GM12878 (cell line): ENCODE measurements at regions not wholly inside any gene's neighbourhood (a gene's known extent, or its start where the extent isn't known, plus 50 kb on each side); places are given as distances from the start of the nearest gene placed in this dataset.

ENCODE experiments used
- ATAC-seq: fragments of 200-7000 bp; cut with Tn5 transposase; 3 replicates; pipeline ENCODE4 v1.9.1; 2020; ENCODE audit warnings: mild to moderate bottlenecking, moderate library complexity
- BruUV-seq: library from RNA; stranded (reverse); fragments of 400-500 nt; replicated peaks from 2 replicates; lab custom pipeline; 2021; lab: Mats Ljungman, UMichigan
- CTCF ChIA-PET: fragments of 300-600 bp; sonication (Branson Sonifier 250); formaldehyde crosslinking; extraction: SDS; loops from one replicate; lab custom pipeline; 2021; ENCODE audit warnings: inconsistent platforms; lab: Yijun Ruan, JAX
- POLR2A ChIA-PET: fragments of 350-600 bp; formaldehyde crosslinking; extraction: SDS; loops from one replicate; lab custom pipeline; 2021; ENCODE audit warnings: inconsistent platforms; lab: Charles Lee
- RAD21 ChIA-PET: fragments of 300-600 bp; sonication (Branson Sonifier 250); formaldehyde crosslinking; loops from one replicate; lab custom pipeline; 2023; ENCODE audit warnings: antibody characterized with exemption; ENCODE audit not compliant: unreplicated experiment; lab: Charles Lee
- SMC1A ChIA-PET: fragments of 300-600 bp; sonication (Branson Sonifier 250); formaldehyde crosslinking; loops from one replicate; lab custom pipeline; 2023; ENCODE audit not compliant: unreplicated experiment, uncharacterized antibody; lab: Charles Lee
- DNase-seq: peaks from one replicate; pipeline ENCODE4 v3.0.0-alpha.2; 2011; ENCODE audit warnings: low read depth, low spot score
- FAIRE-seq: peaks from 3 replicates; lab custom pipeline; 2011; peaks lifted over from hg19 to GRCh38; lab: Jason Lieb, UNC
- H2AFZ ChIP-seq: 2 replicates; pipeline ENCODE4 v1.6.0; 2011; ENCODE audit warnings: low read depth, low read length, control low read depth; ENCODE audit not compliant: control insufficient read depth
- H3K27ac ChIP-seq: 2 replicates; pipeline ENCODE4 v1.5.1; 2011; ENCODE audit warnings: control low read depth; ENCODE audit not compliant: control insufficient read depth, insufficient read depth
- H3K27me3 ChIP-seq, 2 experiments: replicated peaks in 1 of 2; 2 replicates each; pipeline versions ENCODE4 v1.6.0 to v1.6.1; 2011; ENCODE audit warnings: low read length in 1 of 2; ENCODE audit not compliant: control insufficient read depth in 2 of 2, insufficient read depth in 2 of 2
- H3K36me3 ChIP-seq, 2 experiments: 2 replicates each; pipeline ENCODE4 v1.5.1; 2011; ENCODE audit warnings: low read length in 1 of 2; ENCODE audit not compliant: control insufficient read depth in 2 of 2, insufficient read depth in 2 of 2
- H3K4me1 ChIP-seq: 2 replicates; pipeline ENCODE4 v1.6.1; 2011; ENCODE audit warnings: mild to moderate bottlenecking, low read length, moderate library complexity, mixed read lengths; ENCODE audit not compliant: control insufficient read depth, insufficient read depth
- H3K4me2 ChIP-seq: 2 replicates; pipeline ENCODE4 v1.6.0; 2011; ENCODE audit warnings: control low read depth; ENCODE audit not compliant: control insufficient read depth, insufficient read depth
- H3K4me3 ChIP-seq: fragments of 200-600 bp; sonication (generic); 2 replicates; pipeline ENCODE4 v1.5.1; 2016
- H3K79me2 ChIP-seq: 2 replicates; pipeline ENCODE4 v1.6.0; 2011; ENCODE audit warnings: low read length; ENCODE audit not compliant: control insufficient read depth, insufficient read depth
- H3K9ac ChIP-seq: 2 replicates; pipeline ENCODE4 v1.8.0; 2011; ENCODE audit warnings: low read length, control low read depth, mixed read lengths; ENCODE audit not compliant: control insufficient read depth, insufficient read depth
- H3K9me3 ChIP-seq: replicated peaks from 3 replicates; pipeline ENCODE4 v1.5.1; 2011; ENCODE audit warnings: mild to moderate bottlenecking, low read length; ENCODE audit not compliant: control insufficient read depth, insufficient read depth
- H4K20me1 ChIP-seq: 2 replicates; pipeline ENCODE4 v1.6.0; 2011; ENCODE audit not compliant: control insufficient read depth, insufficient read depth
- MEF2B ChIP-seq: fragments of 450-650 bp; IDR thresholded peaks from 2 replicates; pipeline ENCODE4 v1.6.1; 2018; ENCODE audit warnings: mild to moderate bottlenecking, moderate library complexity; ENCODE audit not compliant: partially characterized antibody, poor library complexity, severe bottlenecking
- MTA2 ChIP-seq: fragments of 450-650 bp; IDR thresholded peaks from 2 replicates; pipeline ENCODE4 v1.6.1; 2016; ENCODE audit warnings: low read depth, mild to moderate bottlenecking, moderate library complexity
- POLR2AphosphoS2 ChIP-seq: IDR thresholded peaks from 2 replicates; pipeline ENCODE4 v1.6.1; 2011; ENCODE audit warnings: low read depth, mild to moderate bottlenecking, low read length, improper control_type of control experiment, moderate library complexity
- SP1 ChIP-seq: IDR thresholded peaks from one replicate; pipeline ENCODE4 v1.6.1; 2011; ENCODE audit warnings: low read depth, low read length
- SRF ChIP-seq, 2 experiments: IDR thresholded peaks; 2 replicates each; pipeline ENCODE4 v1.6.1; 2011; ENCODE audit warnings: low read depth in 2 of 2, low read length in 2 of 2, mild to moderate bottlenecking in 1 of 2, moderate library complexity in 1 of 2
- WGBS: methylation state at CpG from one replicate; pipeline ENCODE4 v1.1.6; 2016; ENCODE audit warnings: low lambda C conversion rate; ENCODE audit not compliant: insufficient replicate concordance, insufficient coverage; ENCODE audit errors: missing lambda C conversion rate; 5-methylcytosine and 5-hydroxymethylcytosine counted together
- in situ Hi-C: fragments of 300-500 bp; cut with MboI; formaldehyde crosslinking; loops from 9 replicates; pipeline ENCODE4 v1.14.3; 2018; ENCODE audit warnings: mixed read lengths
- intact Hi-C: fragments of 100-400 bp; cut with micrococcal nuclease; formaldehyde crosslinking; loops from one replicate; pipeline ENCODE4 v1.14.2; 2022; ENCODE audit not compliant: unreplicated experiment
- TF ChIP-seq, protein P1 (sequence below): fragments of 450-650 bp; IDR thresholded peaks from 2 replicates; pipeline ENCODE4 v1.6.1; 2017; ENCODE audit warnings: borderline replicate concordance
- TF ChIP-seq, protein P2 (sequence below): fragments of 450-650 bp; IDR thresholded peaks from 2 replicates; pipeline ENCODE4 v1.6.1; 2016; ENCODE audit warnings: mild to moderate bottlenecking

DNA sequence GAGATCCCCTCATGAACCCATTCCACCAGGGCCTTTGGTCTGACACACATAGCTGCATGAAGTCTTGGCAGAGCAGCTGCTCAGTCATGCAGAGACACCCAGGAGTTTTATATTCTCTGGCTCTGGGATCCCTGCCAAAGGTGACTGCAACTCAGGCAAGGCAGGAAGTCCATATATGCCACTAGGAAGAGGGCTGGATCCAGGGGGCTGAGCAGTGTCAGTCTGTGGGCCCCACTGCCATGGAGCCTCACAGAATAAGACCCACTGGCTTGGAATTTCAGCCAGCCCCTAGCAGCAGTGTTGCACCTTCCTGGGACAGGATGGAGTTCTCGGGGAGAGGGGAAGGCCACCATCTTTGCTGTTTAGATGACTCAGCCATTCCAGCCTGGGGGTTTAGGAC is 199.7 kb downstream of the TBX15 start:
- H3K4me1 ChIP-seq, result no peaks in the 10 kb centered on the region
- WGBS, result 0% methylated on average over 1 of the region's 1 CpG
- no peak overlapping the region for H3K27ac ChIP-seq
- in situ Hi-C loops (no loop called here), intact Hi-C loops (no loop called here)
- H3K79me2 ChIP-seq, result no peaks in the 10 kb centered on the region
- no peaks in the 10 kb centered on the region for H3K36me3 ChIP-seq
- H3K4me2 ChIP-seq, result no peak overlapping the region
- no TSS peak for BruUV-seq
- DNase-seq, result no peak
- ChIA-PET SMC1A (interaction anchor here (0.7 to 1.3 kb wide), 3 partner anchors 9 to 211 kb away, joined by 3 read pairs; no protein-coding TSS in a partner anchor), CTCF (interaction anchor here (1.1 kb wide), 1 partner anchor 54 kb away, joined by 3 read pairs; no protein-coding TSS in a partner anchor), RAD21 (no interaction called here), POLR2A (no interaction called here)
- no peak for ATAC-seq
- H3K9ac ChIP-seq, result no peak overlapping the region
- H3K4me3 ChIP-seq, result no peak overlapping the region
- FAIRE-seq, result no peak
- H2AFZ ChIP-seq, result no peak overlapping the region
- no peaks in the 10 kb centered on the region; the same call in 2 of the 3 replicates for H3K9me3 ChIP-seq
- no peaks in the 10 kb centered on the region for H3K27me3 ChIP-seq
- peak in 1 of 2 experiments; percentile 41; a peak in 1 of 4 replicates for TF ChIP-seq SRF (IDR thresholded peaks at IDR 0.05; ENCODE audit: low read depth in 2 of 2, low read length in 2 of 2)
- TF ChIP-seq, protein P1, sequence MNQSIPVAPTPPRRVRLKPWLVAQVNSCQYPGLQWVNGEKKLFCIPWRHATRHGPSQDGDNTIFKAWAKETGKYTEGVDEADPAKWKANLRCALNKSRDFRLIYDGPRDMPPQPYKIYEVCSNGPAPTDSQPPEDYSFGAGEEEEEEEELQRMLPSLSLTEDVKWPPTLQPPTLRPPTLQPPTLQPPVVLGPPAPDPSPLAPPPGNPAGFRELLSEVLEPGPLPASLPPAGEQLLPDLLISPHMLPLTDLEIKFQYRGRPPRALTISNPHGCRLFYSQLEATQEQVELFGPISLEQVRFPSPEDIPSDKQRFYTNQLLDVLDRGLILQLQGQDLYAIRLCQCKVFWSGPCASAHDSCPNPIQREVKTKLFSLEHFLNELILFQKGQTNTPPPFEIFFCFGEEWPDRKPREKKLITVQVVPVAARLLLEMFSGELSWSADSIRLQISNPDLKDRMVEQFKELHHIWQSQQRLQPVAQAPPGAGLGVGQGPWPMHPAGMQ, result no peak
- no peaks in the 10 kb centered on the region for H4K20me1 ChIP-seq

DNA sequence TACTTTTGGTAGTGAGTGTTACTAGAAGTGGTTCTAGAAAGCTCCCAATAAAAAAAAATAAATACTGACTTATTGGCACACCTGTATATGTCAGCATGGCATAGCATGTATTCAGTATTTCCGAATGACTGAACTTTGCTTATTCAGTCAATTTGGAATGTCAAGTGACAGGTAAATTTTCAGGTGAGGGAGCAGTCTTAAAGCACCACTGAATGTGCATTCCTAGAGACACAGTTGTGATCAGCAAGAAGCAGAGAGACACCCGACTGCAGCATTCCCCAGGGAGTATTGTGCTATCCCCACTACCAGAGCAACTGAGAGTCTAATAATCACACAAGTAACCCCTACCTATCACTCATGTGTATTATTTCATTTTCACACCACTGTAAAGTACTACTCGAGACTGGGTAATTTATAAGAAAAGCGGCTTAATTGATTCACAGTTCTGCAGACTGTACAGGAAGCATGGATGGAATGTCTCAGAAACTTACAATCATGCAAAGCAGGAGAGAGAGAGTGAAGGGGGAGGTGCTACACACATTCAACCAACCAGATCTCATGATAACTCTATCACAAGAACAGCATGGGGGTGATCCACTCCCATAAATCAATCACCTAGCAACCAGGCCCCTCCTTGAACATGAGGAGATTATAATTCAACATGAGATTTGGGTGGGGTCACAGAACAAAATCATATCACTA is 201.5 kb downstream of the TBX15 start:
- Histone ChIP-seq H3K9me3 (no peaks in the 10 kb centered on the region), H2AFZ (no peak overlapping the region), H3K4me3 (no peak overlapping the region), H3K79me2 (no peaks in the 10 kb centered on the region), H3K9ac (no peak overlapping the region), H3K4me2 (no peak overlapping the region), H4K20me1 (no peaks in the 10 kb centered on the region), H3K27me3 (no peaks in the 10 kb centered on the region), H3K27ac (no peak overlapping the region), H3K4me1 (no peaks in the 10 kb centered on the region), H3K36me3 (no peaks in the 10 kb centered on the region)
- no peak for DNase-seq
- no peak for FAIRE-seq
- in situ Hi-C loops, result no loop called here
- POLR2A ChIA-PET, result no interaction called here
- SMC1A ChIA-PET, result interaction anchor here (0.5 to 1.6 kb wide), 3 partner anchors 9 to 252 kb away, joined by 3 to 8 read pairs (median 4); no protein-coding TSS in a partner anchor
- RAD21 ChIA-PET, result no interaction called here
- intact Hi-C loops, result no loop called here
- TF ChIP-seq POLR2AphosphoS2 (no peak), MTA2 (0 out of 2 replicates have a peak, but pooled peaks have one; percentile 20), SP1 (no peak), MEF2B (peak; percentile 61)
- TF ChIP-seq, protein P2, sequence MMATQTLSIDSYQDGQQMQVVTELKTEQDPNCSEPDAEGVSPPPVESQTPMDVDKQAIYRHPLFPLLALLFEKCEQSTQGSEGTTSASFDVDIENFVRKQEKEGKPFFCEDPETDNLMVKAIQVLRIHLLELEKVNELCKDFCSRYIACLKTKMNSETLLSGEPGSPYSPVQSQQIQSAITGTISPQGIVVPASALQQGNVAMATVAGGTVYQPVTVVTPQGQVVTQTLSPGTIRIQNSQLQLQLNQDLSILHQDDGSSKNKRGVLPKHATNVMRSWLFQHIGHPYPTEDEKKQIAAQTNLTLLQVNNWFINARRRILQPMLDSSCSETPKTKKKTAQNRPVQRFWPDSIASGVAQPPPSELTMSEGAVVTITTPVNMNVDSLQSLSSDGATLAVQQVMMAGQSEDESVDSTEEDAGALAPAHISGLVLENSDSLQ, result no peak
- no TSS peak for BruUV-seq
- CTCF ChIA-PET, result no interaction called here
- no peak for ATAC-seq
- WGBS, result 28% methylated on average over 4 of the region's 4 CpGs
